BLaER1 (cell line): ENCODE measurements at regions not wholly inside any gene's neighbourhood (a gene's known extent, or its start where the extent isn't known, plus 50 kb on each side); places are given as distances from the start of the nearest gene placed in this dataset.

Experiments
- H3K27ac ChIP-seq: shearing (Covaris generic); formaldehyde crosslinking; 2 replicates; pipeline ENCODE4 v1.8.1; 2022
- H3K27me3 ChIP-seq: shearing (Covaris generic); formaldehyde crosslinking; 2 replicates; pipeline ENCODE4 v1.8.1; 2022
- H3K36me3 ChIP-seq: shearing (Covaris generic); formaldehyde crosslinking; 2 replicates; pipeline ENCODE4 v1.8.1; 2022
- H3K4me1 ChIP-seq: shearing (Covaris generic); formaldehyde crosslinking; 2 replicates; pipeline ENCODE4 v1.8.1; 2022
- H3K4me2 ChIP-seq: shearing (Covaris generic); formaldehyde crosslinking; 2 replicates; pipeline ENCODE4 v1.8.1; 2022
- H3K4me3 ChIP-seq: shearing (Covaris generic); formaldehyde crosslinking; 2 replicates; pipeline ENCODE4 v1.8.1; 2022
- H3K9ac ChIP-seq: shearing (Covaris generic); formaldehyde crosslinking; 2 replicates; pipeline ENCODE4 v1.8.1; 2022
- H3K9me3 ChIP-seq: shearing (Covaris generic); formaldehyde crosslinking; 2 replicates; pipeline ENCODE4 v1.8.1; 2022
- H4K20me1 ChIP-seq: shearing (Covaris generic); formaldehyde crosslinking; 2 replicates; pipeline ENCODE4 v1.8.1; 2022
- Cebpa-rat ChIP-seq: shearing (Covaris generic); IDR thresholded peaks from 2 replicates; pipeline ENCODE4 v1.8.1; 2022

DNA sequence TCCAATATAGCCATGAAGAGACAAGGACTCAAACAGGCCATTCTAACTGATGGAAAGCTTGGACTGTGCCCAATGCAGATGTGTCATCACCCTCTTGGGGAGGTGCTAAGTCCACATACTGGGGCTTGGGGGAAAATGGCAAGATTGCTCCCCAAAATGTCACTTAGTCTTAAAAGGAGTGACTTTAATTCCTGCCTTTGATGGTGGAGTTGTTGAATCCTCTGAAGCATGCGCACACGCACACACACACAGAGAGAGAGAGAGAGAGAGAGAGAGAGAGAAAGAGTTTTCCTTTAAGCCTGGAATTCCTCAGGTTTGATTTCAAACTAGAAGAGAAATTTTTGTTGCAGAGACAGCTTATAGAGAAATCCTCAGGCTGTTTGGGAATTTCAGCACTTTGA is 161.9 kb upstream of the GAS1 start:
- no peaks in the 10 kb centered on the region for H4K20me1 ChIP-seq
- TF ChIP-seq Cebpa-rat = no peak
- H3K9me3 ChIP-seq = peaks cover 11% of the 10 kb centered on the region
- H3K9ac ChIP-seq = no peak overlapping the region
- H3K4me3 ChIP-seq = no peak overlapping the region
- no peak overlapping the region for H3K4me2 ChIP-seq
- no peaks in the 10 kb centered on the region for H3K4me1 ChIP-seq
- no peak overlapping the region for H3K27ac ChIP-seq
- H3K27me3 ChIP-seq = no peaks in the 10 kb centered on the region
- no peaks in the 10 kb centered on the region for H3K36me3 ChIP-seq

DNA sequence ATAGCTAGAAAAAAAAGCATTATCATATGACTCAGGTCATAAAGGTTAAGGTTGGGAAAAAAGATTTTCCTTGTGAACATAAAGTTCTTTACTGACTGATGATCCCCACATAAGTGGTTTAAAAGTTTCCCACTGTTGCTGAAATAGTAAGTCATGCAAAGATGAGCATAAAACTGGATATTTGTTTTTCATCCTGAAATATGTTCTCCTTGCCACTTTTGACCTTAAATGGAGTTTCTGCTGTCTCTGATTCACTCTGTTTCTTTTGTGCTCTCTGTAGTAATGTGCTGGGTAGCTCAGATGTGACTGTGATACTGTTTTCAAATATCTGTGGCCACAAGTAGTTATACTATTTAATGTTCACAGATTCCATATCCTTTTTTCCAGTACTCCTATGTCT is 162.5 kb upstream of the GAS1 start:
- H3K27me3 ChIP-seq = no peaks in the 10 kb centered on the region
- H3K4me2 ChIP-seq = no peak overlapping the region
- H3K36me3 ChIP-seq = no peaks in the 10 kb centered on the region
- no peaks in the 10 kb centered on the region for H4K20me1 ChIP-seq
- TF ChIP-seq Cebpa-rat = no peak
- H3K9me3 ChIP-seq = peaks cover 11% of the 10 kb centered on the region
- H3K27ac ChIP-seq = no peak overlapping the region
- no peaks in the 10 kb centered on the region for H3K4me1 ChIP-seq
- H3K4me3 ChIP-seq = no peak overlapping the region
- no peak overlapping the region for H3K9ac ChIP-seq

DNA sequence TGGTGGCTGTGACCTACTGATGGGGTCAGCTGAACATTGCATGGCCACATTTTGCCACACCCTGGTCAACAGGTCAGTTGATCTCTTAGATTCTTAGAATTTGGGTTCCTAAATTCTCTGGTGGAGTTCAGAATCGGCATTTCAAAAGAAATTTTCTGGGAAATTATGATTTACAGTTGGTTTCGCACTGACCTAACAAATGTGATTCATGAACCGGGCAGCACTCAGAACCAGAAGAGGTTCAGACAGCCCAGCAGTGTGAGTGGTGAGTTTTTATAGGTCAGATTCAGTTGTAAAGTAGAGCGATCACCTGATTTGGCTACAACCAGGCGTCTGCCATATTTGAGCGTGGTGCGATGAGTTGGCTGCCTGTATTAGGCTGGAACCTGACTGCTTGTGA is 163.7 kb upstream of the GAS1 start:
- Histone ChIP-seq H4K20me1 (no peaks in the 10 kb centered on the region), H3K4me3 (no peak overlapping the region), H3K27ac (no peak overlapping the region), H3K27me3 (no peaks in the 10 kb centered on the region), H3K9ac (no peak overlapping the region), H3K4me1 (no peaks in the 10 kb centered on the region), H3K9me3 (peaks cover 11% of the 10 kb centered on the region), H3K4me2 (no peak overlapping the region), H3K36me3 (no peaks in the 10 kb centered on the region)
- TF ChIP-seq Cebpa-rat = no peak

DNA sequence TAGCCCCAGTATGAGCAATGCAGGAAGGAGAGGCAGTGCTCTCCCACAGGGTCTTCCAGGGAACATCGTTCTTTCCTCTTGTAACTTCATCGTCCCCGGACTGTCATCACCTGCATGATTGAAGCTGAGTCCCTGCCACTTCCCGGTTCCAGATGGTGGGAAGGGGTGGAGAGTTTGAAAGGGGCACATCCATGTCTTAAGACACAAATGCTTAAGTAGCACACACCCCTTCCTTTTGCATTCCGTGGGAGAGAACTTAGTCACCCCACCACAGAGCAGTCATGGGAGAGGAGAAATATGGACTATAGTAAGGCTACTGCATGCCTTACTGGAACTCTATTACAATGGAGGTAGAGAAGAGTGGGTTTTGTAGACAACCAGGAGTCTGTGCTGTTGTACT is 165.3 kb upstream of the GAS1 start:
- no peaks in the 10 kb centered on the region for H3K4me1 ChIP-seq
- H3K4me3 ChIP-seq = no peak overlapping the region
- H3K9ac ChIP-seq = no peak overlapping the region
- no peaks in the 10 kb centered on the region for H4K20me1 ChIP-seq
- H3K36me3 ChIP-seq = no peaks in the 10 kb centered on the region
- H3K27ac ChIP-seq = no peak overlapping the region
- H3K4me2 ChIP-seq = no peak overlapping the region
- H3K9me3 ChIP-seq = peaks cover 11% of the 10 kb centered on the region
- no peaks in the 10 kb centered on the region for H3K27me3 ChIP-seq
- no peak for TF ChIP-seq Cebpa-rat

DNA sequence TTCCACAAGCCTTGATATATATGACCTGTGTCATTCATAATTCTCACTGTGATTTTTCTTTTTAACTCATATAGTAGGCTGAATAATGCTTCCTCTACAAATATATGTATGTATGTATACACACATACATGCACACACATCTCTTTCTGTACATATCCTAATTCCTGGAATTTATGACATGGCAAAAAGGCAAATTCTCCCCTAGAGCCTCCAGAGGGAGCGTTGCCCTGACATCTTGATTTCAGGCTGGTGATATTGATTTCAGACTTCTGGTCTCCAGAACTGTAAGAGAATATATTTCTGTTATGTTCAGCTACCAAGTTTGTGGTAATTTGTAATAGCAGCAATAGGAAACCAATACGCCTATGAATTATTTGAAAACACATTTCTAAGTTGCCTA is 166.6 kb upstream of the GAS1 start:
- no peak overlapping the region for H3K4me2 ChIP-seq
- no peak overlapping the region for H3K4me3 ChIP-seq
- H3K9me3 ChIP-seq = peaks cover 11% of the 10 kb centered on the region
- H3K27me3 ChIP-seq = no peaks in the 10 kb centered on the region
- H3K27ac ChIP-seq = no peak overlapping the region
- no peaks in the 10 kb centered on the region for H3K4me1 ChIP-seq
- H3K36me3 ChIP-seq = no peaks in the 10 kb centered on the region
- no peak for TF ChIP-seq Cebpa-rat
- H4K20me1 ChIP-seq = no peaks in the 10 kb centered on the region
- no peak overlapping the region for H3K9ac ChIP-seq

DNA sequence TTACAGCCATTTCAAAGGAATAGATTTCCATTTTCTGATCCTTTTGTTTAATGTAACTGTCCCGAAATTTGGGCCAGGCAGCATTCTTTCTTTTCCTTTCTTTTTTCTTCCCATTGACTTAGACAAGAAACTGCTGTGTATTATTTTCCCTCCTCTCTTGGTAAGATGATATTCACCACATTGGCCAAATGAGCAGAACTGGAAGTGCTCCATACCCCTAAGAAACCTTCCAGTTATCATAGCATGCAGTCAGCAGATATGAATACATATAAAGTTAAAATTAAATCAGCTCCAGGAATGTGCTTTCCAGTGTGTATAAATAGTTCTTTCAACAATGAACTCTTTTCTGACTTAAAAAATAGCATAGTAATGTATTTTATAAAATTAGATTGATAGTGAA is 168.5 kb upstream of the GAS1 start:
- no peak for TF ChIP-seq Cebpa-rat
- no peak overlapping the region for H3K9ac ChIP-seq
- no peak overlapping the region for H3K4me3 ChIP-seq
- H3K36me3 ChIP-seq = no peaks in the 10 kb centered on the region
- H3K4me1 ChIP-seq = no peaks in the 10 kb centered on the region
- no peaks in the 10 kb centered on the region for H4K20me1 ChIP-seq
- no peaks in the 10 kb centered on the region for H3K27me3 ChIP-seq
- no peak overlapping the region for H3K4me2 ChIP-seq
- no peak overlapping the region for H3K27ac ChIP-seq
- peaks cover 8% of the 10 kb centered on the region for H3K9me3 ChIP-seq

DNA sequence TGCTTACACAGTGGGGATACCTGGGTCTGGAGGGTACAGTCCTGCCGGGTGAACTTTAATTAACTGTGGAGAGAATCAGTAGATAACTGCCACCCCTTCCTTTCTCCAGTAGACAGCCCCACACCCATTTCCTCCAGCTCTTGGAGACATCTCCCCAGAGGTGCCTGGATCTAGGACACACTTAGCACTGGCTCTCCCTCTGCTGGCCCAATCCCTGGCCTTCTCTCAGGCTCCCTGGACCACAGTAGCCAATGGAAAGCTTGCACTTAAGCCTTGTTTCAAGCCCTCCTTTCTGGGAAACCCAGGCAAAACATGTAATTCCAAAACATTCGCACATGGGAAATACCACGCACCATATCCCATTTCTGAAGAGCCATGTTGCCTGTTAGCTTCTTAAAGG is 169.2 kb upstream of the GAS1 start:
- H3K9ac ChIP-seq = no peak overlapping the region
- no peaks in the 10 kb centered on the region for H3K27me3 ChIP-seq
- no peaks in the 10 kb centered on the region for H3K4me1 ChIP-seq
- H3K36me3 ChIP-seq = no peaks in the 10 kb centered on the region
- TF ChIP-seq Cebpa-rat = no peak
- H3K27ac ChIP-seq = no peak overlapping the region
- peaks cover 1% of the 10 kb centered on the region for H3K9me3 ChIP-seq
- no peak overlapping the region for H3K4me2 ChIP-seq
- no peak overlapping the region for H3K4me3 ChIP-seq
- no peaks in the 10 kb centered on the region for H4K20me1 ChIP-seq

DNA sequence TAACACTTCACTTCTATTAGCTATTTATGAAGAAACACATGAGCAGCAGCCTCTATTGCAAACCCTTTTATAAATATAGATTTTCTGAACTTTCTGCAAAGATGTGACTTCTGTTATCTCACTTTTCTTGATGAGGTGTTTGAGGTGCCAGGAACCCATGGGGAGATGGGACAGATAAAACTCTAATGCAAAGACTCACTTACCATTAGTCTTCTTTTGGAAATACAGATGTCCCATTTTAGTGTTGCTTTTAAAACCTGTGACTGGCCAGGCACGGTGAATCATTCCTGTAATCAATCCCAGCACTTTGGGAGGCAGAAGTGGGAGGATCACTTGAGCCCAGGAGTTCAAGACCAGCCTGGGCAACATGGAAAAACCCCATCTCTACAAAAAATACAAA is 171.3 kb upstream of the GAS1 start:
- Histone ChIP-seq H3K27me3 (no peaks in the 10 kb centered on the region), H3K4me2 (no peak overlapping the region), H3K4me1 (peaks cover 10% of the 10 kb centered on the region), H3K9me3 (no peaks in the 10 kb centered on the region), H3K9ac (no peak overlapping the region), H3K36me3 (no peaks in the 10 kb centered on the region), H3K4me3 (no peak overlapping the region), H4K20me1 (no peaks in the 10 kb centered on the region), H3K27ac (no peak overlapping the region)
- TF ChIP-seq Cebpa-rat = no peak

DNA sequence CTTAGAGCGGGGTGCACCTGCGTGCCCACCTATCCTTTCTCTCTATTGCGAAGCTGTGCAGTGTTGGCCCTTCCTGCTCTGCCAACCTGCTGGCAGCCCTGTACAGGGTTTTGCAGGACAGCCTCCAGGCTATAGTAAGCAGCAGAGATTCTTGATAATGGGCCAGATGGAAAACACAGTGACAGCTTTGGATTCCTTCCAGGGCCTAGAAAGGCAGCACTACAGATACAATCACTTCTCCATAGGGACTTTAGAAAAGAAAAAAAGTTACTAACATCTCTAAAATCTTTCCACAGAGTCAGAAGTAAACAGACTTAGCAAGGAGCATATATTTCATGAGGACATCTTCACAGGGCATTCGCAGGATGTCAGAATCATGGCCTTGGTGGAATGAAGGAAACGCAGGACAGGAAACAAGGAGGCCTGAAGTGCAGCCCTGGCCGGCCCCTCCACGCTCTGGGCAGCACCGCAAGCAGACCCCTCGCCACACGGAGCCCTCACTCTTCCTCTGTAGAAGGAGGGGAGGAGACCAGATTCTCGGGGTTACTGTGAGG is 172.1 kb upstream of the GAS1 start:
- no peak overlapping the region for H3K4me3 ChIP-seq
- H4K20me1 ChIP-seq = no peaks in the 10 kb centered on the region
- no peak overlapping the region for H3K9ac ChIP-seq
- H3K4me2 ChIP-seq = no peak overlapping the region
- TF ChIP-seq Cebpa-rat = no peak
- H3K36me3 ChIP-seq = no peaks in the 10 kb centered on the region
- peaks cover 15% of the 10 kb centered on the region for H3K4me1 ChIP-seq
- H3K27me3 ChIP-seq = no peaks in the 10 kb centered on the region
- no peaks in the 10 kb centered on the region for H3K9me3 ChIP-seq
- H3K27ac ChIP-seq = no peak overlapping the region

DNA sequence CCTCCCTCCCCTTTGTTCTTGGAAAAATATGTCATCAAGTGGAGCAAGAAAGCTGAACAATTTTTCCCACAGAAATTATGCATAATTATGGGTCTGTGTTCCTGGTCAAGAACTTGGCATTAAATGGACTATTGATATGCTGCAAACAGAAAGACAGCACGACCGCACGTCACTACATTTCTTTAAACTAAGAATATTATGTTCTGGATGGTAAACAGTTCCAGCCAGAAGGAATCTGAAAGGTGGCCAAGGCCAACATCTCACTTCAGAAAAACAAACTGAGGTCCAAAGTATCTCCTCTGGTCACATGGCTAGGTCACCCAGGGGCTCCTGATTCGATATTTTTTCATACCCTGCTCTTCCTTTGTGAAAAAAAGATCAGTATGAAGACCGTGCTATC is 173.3 kb upstream of the GAS1 start:
- Histone ChIP-seq H4K20me1 (no peaks in the 10 kb centered on the region), H3K4me3 (no peak overlapping the region), H3K4me1 (peaks cover 15% of the 10 kb centered on the region), H3K9me3 (no peaks in the 10 kb centered on the region), H3K4me2 (no peak overlapping the region), H3K27me3 (no peaks in the 10 kb centered on the region), H3K36me3 (no peaks in the 10 kb centered on the region), H3K9ac (no peak overlapping the region), H3K27ac (no peak overlapping the region)
- TF ChIP-seq Cebpa-rat = no peak
